ENCODE measurements at regions not wholly inside any gene's neighbourhood (a gene's known extent, or its start where the extent isn't known, plus 50 kb on each side); places are given as distances from the start of the nearest gene placed in this dataset.
A peak's percentile ranks its signal among the peaks of the same experiment; 100 is the strongest.
"Not testable (repeated sequence)": the region's sequence is repeated elsewhere in the genome, so short reads cannot be mapped to it uniquely, and the experiment has no call there.

- no peak for DNase-seq
Observed at GRCh38 chr11:34793666-34794065, 122.5 kb downstream of the APIP start.

DNA sequence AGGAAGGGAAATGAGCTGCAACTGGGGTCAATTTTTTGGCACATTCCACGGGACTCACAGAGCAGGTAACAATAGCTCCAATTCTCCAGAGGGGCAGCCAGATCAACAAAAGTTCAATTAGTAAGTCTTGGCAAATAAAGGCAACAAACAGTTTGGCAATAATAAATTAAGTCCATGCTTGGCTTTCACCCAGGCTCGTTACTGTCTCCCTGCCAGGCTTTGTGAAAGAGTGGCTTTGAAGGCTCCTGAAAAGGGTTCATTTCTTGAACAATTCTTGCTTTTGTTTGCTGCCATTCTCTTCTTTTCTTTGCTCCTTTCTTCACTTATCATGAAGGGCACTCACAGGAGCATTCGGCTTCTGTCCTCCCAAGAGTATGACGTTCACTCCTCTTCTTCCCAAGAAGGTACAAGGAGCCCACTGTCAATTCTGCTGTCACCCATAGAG is 123.3 kb downstream of the APIP start:
- DNase-seq: peak; percentile 15 to 21

DNA sequence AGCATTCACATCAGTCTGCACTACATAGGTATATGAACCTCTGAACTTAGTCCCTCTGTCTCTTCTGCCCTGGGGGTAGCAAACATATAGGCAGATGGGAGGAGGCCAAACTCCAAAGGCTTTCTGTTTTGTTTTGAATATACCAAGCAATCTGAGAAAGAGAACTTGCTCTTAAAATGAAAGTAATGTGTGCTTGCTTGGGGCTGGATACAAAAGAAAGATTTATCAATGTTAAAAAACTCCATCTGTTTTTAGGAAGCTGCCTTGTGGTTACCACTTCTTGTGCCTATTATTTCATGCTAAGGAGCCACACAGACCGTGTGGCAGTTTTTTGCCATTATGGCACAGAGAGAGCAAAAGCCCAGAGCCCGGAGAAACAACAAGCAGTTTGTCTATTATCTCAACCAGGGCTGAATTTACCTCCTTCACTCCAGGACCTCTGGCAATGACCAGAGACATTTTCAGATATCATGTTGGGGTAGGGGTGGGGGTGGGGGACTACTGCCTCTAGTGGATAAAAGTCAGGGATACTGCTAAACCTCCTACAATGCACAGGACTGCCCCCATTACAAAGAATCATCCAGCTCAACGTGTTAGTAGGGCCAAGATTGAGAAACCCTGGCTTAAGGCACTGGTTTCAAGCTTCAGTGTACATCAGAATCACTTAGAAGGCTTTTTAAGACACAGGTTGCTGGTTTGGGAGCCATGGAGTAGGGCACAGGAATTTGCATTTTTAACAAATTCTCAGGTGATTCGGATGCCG is 124.2 kb downstream of the APIP start:
- DNase-seq: no peak

GRCh38 chr11:34790620-34791019 is 125.6 kb downstream of the APIP start:
- no peak for DNase-seq

GRCh38 chr11:34789196-34789834 is 126.9 kb downstream of the APIP start:
- no peak for DNase-seq

DNA sequence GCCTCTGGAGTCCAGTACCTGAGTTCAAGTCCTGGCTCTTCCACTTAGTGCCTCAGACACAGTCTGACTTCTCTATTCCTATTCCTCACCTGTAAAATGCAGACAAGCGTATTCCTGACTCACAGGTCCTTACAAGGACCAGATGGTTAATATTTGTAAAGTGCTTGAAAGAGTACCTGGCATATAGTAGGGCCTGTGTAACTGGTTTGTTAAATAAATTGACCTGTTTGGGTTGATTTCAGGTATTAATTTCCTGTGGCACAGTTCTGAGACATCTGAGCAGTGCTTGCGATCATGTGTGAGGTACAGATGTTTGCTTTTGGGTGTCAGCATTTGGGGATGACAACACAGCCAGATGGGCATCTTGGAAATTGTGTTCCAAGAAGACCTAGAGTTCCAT is 127.5 kb downstream of the APIP start:
- no peak for DNase-seq

GRCh38 chr11:34787895-34788294 is 128.3 kb downstream of the APIP start:
- no peak for DNase-seq

DNA sequence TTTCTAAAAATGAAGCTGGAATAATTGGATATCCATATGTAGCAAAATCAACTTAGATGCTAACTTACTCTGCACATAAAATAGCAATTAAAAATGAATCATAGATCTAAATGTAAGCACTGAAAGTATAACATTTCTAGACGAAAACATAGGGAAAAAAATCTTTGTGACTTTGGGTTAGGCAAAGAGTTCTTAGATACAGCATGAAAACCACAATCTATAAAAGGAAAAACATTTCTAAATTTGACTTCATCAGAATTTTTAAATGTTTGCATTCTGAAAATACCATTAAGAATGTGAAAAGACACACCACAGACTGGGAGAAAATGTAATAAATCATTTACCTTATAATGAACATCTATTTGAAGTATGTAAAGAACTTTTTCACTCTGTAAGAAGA is 128.8 kb downstream of the APIP start:
- DNase-seq: no peak

DNA sequence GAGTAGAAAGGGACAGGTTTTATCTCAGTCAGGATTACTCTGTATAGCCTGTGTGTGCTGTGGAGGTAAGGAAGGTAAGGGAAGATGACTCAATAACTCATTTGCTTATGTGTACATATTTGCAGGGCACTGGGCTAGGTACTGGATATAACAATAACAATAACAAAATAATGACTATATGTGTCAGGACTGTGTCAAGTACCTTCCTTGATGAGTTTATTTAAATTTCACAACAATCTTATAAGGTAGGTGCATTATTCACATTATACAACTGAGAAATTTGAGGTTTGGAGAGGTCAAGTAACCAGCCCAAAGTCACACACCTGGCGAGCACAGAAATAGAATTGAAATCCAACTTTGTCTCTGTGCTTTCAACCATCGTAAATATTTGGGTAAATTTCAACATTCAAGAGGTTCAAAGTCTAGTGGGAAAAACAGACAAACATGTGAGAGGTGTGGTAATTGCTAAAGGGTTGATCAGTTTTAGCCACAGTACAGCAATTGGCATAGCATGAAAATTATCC is 131.8 kb downstream of the APIP start:
- DNase-seq: no peak

GRCh38 chr11:34783816-34784317 is 132.3 kb downstream of the APIP start:
- no peak for DNase-seq

- not testable (repeated sequence) for DNase-seq
Observed at GRCh38 chr11:34781826-34782225, 134.4 kb downstream of the APIP start.

GRCh38 chr11:34775417-34775888 is 140.7 kb downstream of the APIP start:
- DNase-seq: no peak

DNA sequence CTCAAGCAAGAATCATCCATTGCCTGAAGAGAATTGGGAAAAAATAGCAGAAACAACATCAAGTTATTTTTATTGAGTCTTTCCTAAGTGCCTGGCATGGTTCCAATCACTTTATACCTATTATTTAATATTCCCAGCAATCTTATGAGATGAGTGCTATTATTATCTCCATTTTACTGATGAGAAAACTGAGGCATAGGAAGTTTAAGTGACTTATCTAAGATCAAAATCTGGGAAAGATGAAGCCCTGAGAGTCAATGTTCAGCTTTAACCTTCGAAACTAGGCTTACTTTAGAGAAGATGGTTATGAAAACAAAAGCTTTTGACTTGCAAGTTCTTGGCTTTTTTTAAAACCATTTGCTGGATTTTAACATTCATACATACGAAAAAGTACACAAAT is 141.6 kb downstream of the APIP start:
- DNase-seq: no peak

- DNase-seq: no peak
Observed at GRCh38 chr11:34773826-34774225, 142.4 kb downstream of the APIP start.

DNA sequence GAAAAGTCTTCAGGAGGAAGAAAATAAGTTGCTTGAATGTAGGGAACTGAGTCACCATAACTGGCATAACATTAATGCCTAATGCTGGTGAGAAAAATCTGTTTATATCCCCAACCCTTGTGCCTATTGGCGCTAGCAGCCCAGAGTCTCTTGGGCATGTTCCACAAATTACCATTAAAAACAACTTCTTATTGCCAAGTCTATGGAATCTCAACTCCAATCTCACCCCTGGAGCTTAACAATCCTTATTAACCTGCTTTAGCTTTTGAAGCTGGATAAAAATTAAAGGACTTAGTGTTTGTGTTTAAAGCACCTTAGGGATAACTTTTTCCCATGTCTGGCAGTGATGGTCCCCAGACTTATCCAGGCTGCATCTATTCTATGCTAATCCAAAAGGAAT is 143.0 kb downstream of the APIP start:
- DNase-seq: no peak

- no peak for DNase-seq
Observed at GRCh38 chr11:34770111-34770510, 146.1 kb downstream of the APIP start.

GRCh38 chr11:34769224-34769623 is 147.0 kb downstream of the APIP start:
- DNase-seq: no peak

DNA sequence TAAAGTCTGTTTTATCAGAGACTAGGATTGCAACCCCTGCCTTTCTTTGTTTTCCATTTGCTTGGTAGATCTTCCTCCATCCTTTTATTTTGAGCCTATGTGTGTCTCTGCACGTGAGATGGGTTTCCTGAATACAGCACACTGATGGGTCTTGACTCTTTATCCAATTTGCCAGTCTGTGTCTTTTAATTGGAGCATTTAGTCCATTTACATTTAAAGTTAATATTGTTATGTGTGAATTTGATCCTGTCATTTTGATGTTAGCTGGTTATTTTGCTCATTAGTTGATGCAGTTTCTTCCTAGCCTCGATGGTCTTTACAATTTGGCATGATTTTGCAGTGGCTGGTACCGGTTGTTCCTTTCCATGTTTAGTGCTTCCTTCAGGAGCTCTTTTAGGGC is 141.7 kb downstream of the EHF start:
- DNase-seq: not testable (repeated sequence)

- DNase-seq: no peak
Observed at GRCh38 chr11:34758262-34758661, 137.4 kb downstream of the EHF start.

GRCh38 chr11:34757026-34757451 is 136.1 kb downstream of the EHF start:
- DNase-seq: no peak

DNA sequence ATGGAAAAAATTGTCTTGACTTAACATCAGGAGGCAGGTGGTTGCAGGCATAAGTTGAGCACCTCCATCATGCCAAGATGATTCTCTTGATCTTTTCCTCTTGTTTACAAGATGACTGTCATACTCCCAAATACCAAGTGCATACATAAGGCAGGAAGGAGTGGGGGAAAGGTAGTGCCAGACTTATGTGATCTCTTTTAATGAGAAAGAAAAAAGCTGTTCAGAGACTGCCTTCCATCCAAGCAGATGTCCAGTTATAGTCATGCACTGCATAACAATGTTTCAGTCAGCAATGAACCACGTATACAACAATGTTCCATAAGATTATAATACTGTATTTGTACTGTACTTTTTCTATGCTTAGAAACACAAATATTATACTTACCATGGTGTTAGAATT is 135.7 kb downstream of the EHF start:
- DNase-seq: no peak

- no peak for DNase-seq
Observed at GRCh38 chr11:34755671-34756070, 134.8 kb downstream of the EHF start.

DNA sequence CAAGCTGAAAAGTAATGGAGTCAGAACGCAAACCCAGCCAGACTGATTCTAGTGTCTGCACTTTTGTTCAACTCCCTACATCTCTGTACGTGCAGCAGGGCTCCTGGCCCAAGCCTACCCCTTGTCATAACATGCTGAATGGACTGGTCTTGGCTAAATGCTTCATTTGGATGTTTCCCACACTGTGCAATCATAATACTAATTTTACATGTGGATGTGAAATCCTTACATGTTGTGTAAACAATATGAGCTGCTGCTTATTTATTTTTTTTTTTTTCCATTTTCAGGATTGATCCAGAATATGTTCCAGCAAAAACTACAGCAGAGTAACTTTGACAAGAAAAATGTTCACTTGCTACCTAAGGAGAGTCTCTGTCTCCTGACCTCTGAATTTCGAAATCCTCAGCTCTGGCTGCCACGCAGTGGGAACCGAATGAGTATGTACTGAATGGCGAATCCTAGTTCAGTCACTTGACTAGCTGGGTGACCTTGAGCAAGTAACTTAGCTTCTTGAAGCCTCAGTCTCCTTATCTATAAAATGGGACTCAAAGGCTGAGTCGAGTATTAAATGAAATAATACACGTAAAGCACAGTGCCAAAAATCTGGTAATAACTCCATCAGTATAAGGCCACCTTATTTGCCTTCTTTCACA is 133.4 kb downstream of the EHF start:
- DNase-seq: no peak
